ENCODE measurements at regions not wholly inside any gene's neighbourhood (a gene's known extent, or its start where the extent isn't known, plus 50 kb on each side); places are given as distances from the start of the nearest gene placed in this dataset.

DNA sequence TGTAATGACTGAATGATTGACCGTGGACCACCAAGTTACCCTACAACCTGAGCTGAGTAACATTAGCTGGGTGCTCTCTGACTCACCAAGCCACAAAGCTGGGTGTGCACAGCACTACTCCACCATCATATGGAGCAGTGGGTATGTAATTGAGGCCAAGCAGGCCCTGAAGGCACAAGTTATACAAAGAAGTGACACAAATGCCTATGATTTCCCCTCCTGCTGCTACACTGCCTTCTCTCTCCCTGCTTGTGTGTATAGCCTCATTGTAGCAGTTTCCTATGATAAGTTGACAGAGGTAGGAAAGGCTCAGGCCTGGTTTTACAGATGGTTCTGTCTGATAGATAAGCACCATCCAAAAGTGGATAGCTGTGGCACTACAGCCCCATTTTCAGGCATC is 1327.2 kb upstream of the DDX18 start:
- no peak for TF ChIP-seq EZH2 (IDR thresholded peaks at IDR 0.05; ENCODE audit: low read length)
- TF ChIP-seq, protein P1, sequence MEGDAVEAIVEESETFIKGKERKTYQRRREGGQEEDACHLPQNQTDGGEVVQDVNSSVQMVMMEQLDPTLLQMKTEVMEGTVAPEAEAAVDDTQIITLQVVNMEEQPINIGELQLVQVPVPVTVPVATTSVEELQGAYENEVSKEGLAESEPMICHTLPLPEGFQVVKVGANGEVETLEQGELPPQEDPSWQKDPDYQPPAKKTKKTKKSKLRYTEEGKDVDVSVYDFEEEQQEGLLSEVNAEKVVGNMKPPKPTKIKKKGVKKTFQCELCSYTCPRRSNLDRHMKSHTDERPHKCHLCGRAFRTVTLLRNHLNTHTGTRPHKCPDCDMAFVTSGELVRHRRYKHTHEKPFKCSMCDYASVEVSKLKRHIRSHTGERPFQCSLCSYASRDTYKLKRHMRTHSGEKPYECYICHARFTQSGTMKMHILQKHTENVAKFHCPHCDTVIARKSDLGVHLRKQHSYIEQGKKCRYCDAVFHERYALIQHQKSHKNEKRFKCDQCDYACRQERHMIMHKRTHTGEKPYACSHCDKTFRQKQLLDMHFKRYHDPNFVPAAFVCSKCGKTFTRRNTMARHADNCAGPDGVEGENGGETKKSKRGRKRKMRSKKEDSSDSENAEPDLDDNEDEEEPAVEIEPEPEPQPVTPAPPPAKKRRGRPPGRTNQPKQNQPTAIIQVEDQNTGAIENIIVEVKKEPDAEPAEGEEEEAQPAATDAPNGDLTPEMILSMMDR (optimal IDR thresholded peaks at IDR 0.05 in 1 of 3, IDR thresholded peaks at IDR 0.05 in 1 of 3, conservative IDR thresholded peaks at IDR 0.05 in 1 of 3; ENCODE audit: extremely low read depth in 1 of 3, insufficient read depth in 2 of 3, low read length in 3 of 3): no peak
